ENCODE measurements at regions not wholly inside any gene's neighbourhood (a gene's known extent, or its start where the extent isn't known, plus 50 kb on each side); places are given as distances from the start of the nearest gene placed in this dataset.

DNA sequence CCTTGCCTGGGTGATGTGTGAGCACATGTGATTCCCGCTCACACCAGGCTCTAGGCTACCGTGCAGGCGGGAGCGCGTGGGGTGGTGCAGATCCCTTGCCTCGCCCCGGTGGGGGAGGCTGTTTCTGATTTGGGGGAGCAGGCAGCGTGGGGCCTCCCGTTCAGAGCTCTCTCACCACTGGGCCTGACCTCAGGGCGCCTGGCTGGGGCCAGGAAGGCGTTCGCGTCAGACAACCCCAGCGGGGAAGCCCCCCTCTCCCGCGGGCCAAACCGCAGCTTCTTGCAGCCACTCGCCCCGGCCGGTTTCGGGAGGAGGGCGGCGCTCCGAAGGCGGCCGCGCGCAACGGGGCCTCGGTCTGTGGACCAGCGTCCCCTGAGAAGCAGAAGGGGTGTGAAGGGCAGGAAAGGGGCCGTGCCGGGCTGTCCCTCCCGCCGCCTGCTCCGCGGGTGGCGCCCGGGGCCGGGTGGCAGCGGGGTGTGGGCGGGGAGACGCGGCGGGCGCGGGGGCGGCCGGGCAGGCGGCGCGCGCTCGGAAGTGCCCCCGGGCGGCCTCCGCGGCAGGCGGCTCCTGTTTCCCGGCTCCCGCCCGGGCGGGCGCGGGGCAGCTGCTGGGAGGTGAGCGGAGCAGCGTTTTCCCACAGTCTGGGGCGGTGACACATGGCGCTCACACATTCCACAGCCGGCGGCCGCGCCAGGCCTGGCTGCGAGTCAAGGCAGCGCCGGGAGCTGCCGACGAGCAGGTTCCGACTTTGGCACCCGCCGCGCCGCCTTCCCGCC is 65.1 kb upstream of the HES1 start:
- H2AFZ ChIP-seq (ENCODE audit: low read length) = peak overlapping the region; percentile 67; the same call in 1 of the 2 replicates
- H3K9me2 ChIP-seq (replicated peaks; ENCODE audit: low read depth, low read length) = no peaks in the 10 kb centered on the region
- no peaks in the 10 kb centered on the region for H3K79me2 ChIP-seq (ENCODE audit: insufficient read depth, low read length)
- no peaks in the 10 kb centered on the region for H4K20me1 ChIP-seq (ENCODE audit: insufficient read depth, low read length, poor library complexity, severe bottlenecking)
- H3F3A ChIP-seq (ENCODE audit: low read depth) = no peaks in the 10 kb centered on the region
- H3K4me2 ChIP-seq (ENCODE audit: low read depth, low read length, poor library complexity, severe bottlenecking) = peak overlapping the region; percentile 60
- peaks cover 36% of the 10 kb centered on the region for H3K4me1 ChIP-seq (ENCODE audit: insufficient read depth, low read length, poor library complexity, severe bottlenecking)
- H3K9me3 ChIP-seq (ENCODE audit: insufficient read depth, low read depth, low read length) = no peaks in the 10 kb centered on the region
- peak overlapping the region; percentile 72 for H3K4me3 ChIP-seq (ENCODE audit: low read length, poor library complexity, severe bottlenecking)
- no peaks in the 10 kb centered on the region for H3K27me3 ChIP-seq (ENCODE audit: insufficient read depth, low read length, poor library complexity, severe bottlenecking)
- peak overlapping the region; percentile 84 for H3K9ac ChIP-seq (ENCODE audit: low read depth, low read length, poor library complexity, severe bottlenecking)
- H3K36me3 ChIP-seq (ENCODE audit: insufficient read depth, low read length) = no peaks in the 10 kb centered on the region
- TF ChIP-seq, protein P1, sequence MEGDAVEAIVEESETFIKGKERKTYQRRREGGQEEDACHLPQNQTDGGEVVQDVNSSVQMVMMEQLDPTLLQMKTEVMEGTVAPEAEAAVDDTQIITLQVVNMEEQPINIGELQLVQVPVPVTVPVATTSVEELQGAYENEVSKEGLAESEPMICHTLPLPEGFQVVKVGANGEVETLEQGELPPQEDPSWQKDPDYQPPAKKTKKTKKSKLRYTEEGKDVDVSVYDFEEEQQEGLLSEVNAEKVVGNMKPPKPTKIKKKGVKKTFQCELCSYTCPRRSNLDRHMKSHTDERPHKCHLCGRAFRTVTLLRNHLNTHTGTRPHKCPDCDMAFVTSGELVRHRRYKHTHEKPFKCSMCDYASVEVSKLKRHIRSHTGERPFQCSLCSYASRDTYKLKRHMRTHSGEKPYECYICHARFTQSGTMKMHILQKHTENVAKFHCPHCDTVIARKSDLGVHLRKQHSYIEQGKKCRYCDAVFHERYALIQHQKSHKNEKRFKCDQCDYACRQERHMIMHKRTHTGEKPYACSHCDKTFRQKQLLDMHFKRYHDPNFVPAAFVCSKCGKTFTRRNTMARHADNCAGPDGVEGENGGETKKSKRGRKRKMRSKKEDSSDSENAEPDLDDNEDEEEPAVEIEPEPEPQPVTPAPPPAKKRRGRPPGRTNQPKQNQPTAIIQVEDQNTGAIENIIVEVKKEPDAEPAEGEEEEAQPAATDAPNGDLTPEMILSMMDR (conservative IDR thresholded peaks at IDR 0.05; ENCODE audit: low read length) = no peak
- TF ChIP-seq EZH2phosphoT487 (IDR thresholded peaks at IDR 0.05; ENCODE audit: borderline replicate concordance) = no peak

DNA sequence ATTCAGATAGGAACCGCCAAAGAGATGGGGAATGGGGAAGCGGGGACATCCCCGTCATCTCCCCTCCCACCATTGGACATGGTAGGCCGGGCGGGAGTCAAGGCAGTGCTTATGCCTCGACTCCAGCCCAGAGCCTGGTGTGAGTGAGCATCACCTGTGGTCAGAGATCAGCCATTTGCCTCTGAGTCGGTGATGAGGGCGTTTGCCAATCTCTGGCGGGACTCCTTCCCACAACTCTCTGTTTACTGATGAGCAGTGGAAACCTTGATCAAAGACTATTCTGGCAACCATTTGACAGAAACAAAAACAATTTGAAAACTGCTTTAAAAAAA is 63.9 kb upstream of the HES1 start:
- Histone ChIP-seq H3F3A (ENCODE audit: low read depth) (no peaks in the 10 kb centered on the region), H3K9me2 (replicated peaks; ENCODE audit: low read depth, low read length) (no peaks in the 10 kb centered on the region), H2AFZ (ENCODE audit: low read length) (no peak overlapping the region), H4K20me1 (ENCODE audit: insufficient read depth, low read length, poor library complexity, severe bottlenecking) (no peaks in the 10 kb centered on the region), H3K4me2 (ENCODE audit: low read depth, low read length, poor library complexity, severe bottlenecking) (no peak overlapping the region), H3K79me2 (ENCODE audit: insufficient read depth, low read length) (no peaks in the 10 kb centered on the region), H3K4me3 (ENCODE audit: low read length, poor library complexity, severe bottlenecking) (no peak overlapping the region), H3K36me3 (ENCODE audit: insufficient read depth, low read length) (no peaks in the 10 kb centered on the region), H3K4me1 (ENCODE audit: insufficient read depth, low read length, poor library complexity, severe bottlenecking) (peaks cover 36% of the 10 kb centered on the region), H3K9ac (ENCODE audit: low read depth, low read length, poor library complexity, severe bottlenecking) (no peak overlapping the region), H3K9me3 (ENCODE audit: insufficient read depth, low read depth, low read length) (no peaks in the 10 kb centered on the region), H3K27me3 (ENCODE audit: insufficient read depth, low read length, poor library complexity, severe bottlenecking) (no peaks in the 10 kb centered on the region)
- TF ChIP-seq EZH2phosphoT487 (IDR thresholded peaks at IDR 0.05; ENCODE audit: borderline replicate concordance) = no peak
- TF ChIP-seq, protein P1 (conservative IDR thresholded peaks at IDR 0.05; ENCODE audit: low read length) = no peak

DNA sequence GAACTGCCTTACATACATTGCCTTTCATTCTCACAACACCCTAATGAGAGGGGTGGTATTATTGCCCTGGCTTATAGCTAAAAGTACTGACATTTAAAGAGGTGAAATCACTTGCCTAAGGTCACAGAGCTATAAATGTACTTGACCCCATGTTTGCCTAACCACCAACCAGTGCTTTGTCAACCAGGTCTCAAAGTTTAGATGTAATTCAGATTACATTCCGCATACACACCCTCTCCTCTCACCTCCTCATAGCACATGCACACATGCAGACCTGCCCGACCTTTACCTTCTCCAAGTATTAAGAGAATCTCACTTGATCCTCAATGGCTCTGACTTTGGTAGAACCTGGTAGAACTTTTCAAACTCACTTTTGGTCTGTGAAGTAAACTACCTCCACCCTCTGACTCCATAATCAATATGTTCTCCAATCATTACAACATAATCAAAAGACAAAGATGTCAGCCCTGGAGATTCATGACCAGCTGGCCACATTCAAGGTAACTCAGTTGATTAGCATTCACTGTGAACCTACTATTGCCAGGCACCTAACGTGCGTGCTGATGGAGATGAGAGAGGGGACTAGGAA is 63.2 kb upstream of the HES1 start:
- Histone ChIP-seq H3K27me3 (ENCODE audit: insufficient read depth, low read length, poor library complexity, severe bottlenecking) (no peaks in the 10 kb centered on the region), H3K4me1 (ENCODE audit: insufficient read depth, low read length, poor library complexity, severe bottlenecking) (peaks cover 33% of the 10 kb centered on the region), H4K20me1 (ENCODE audit: insufficient read depth, low read length, poor library complexity, severe bottlenecking) (no peaks in the 10 kb centered on the region), H3K9me2 (replicated peaks; ENCODE audit: low read depth, low read length) (no peaks in the 10 kb centered on the region), H3K36me3 (ENCODE audit: insufficient read depth, low read length) (no peaks in the 10 kb centered on the region), H3K9me3 (ENCODE audit: insufficient read depth, low read depth, low read length) (no peaks in the 10 kb centered on the region), H3K79me2 (ENCODE audit: insufficient read depth, low read length) (no peaks in the 10 kb centered on the region), H3K4me3 (ENCODE audit: low read length, poor library complexity, severe bottlenecking) (no peak overlapping the region), H2AFZ (ENCODE audit: low read length) (no peak overlapping the region), H3K9ac (ENCODE audit: low read depth, low read length, poor library complexity, severe bottlenecking) (no peak overlapping the region), H3K4me2 (ENCODE audit: low read depth, low read length, poor library complexity, severe bottlenecking) (no peak overlapping the region), H3F3A (ENCODE audit: low read depth) (no peaks in the 10 kb centered on the region)
- TF ChIP-seq, protein P1 (conservative IDR thresholded peaks at IDR 0.05; ENCODE audit: low read length) = no peak
- TF ChIP-seq EZH2phosphoT487 (IDR thresholded peaks at IDR 0.05; ENCODE audit: borderline replicate concordance) = no peak
